Upper lobe of left lung (tissue), 4 donors: ENCODE measurements at regions not wholly inside any gene's neighbourhood (a gene's known extent, or its start where the extent isn't known, plus 50 kb on each side); places are given as distances from the start of the nearest gene placed in this dataset.

ENCODE experiments used
- CTCF ChIP-seq, 6 experiments: fragments of 450-650 bp in 4 of 6; fragments of 200-600 bp in 2 of 6; sonication (generic) in 2 of 6; IDR thresholded peaks; one replicate each; pipeline ENCODE4 v1.5.1; 2016 to 2019; ENCODE audit warnings: antibody characterized with exemption in 6 of 6
- POLR2A ChIP-seq, 4 donors: fragments of 450-650 bp; IDR thresholded peaks; one replicate each; pipeline ENCODE4 v1.5.1; 2016 to 2017; ENCODE audit warnings: antibody characterized with exemption in 4 of 4, mild to moderate bottlenecking in 2 of 4
- POLR2AphosphoS5 ChIP-seq, 2 donors: sonication (generic); formaldehyde crosslinking; IDR thresholded peaks; one replicate each; pipeline ENCODE4 v1.5.1; 2017; ENCODE audit warnings: antibody characterized with exemption in 2 of 2

- TF ChIP-seq CTCF (IDR thresholded peaks at IDR 0.05), result no peak
- no peak for TF ChIP-seq POLR2AphosphoS5 (IDR thresholded peaks at IDR 0.05)
- no peak for TF ChIP-seq POLR2A (IDR thresholded peaks at IDR 0.05)
These were observed 148.0 kb upstream of the SALL3 start for GRCh38 chr18:78831603-78832002.
